Upper lobe of right lung (tissue), 1 donor: ENCODE measurements at regions not wholly inside any gene's neighbourhood (a gene's known extent, or its start where the extent isn't known, plus 50 kb on each side); places are given as distances from the start of the nearest gene placed in this dataset.
A peak's percentile ranks its signal among the peaks of the same experiment; 100 is the strongest.

Experiments
- ATAC-seq: fragments of 200-7000 bp; cut with Tn5 transposase; one replicate; pipeline ENCODE4 v1.9.1; 2020; ENCODE audit warnings: mild to moderate bottlenecking, moderate library complexity
- DNase-seq: peaks from one replicate; pipeline ENCODE4 v3.0.0-alpha.2; 2020
- H3K27ac ChIP-seq: fragments of 200-600 bp; one replicate; pipeline ENCODE4 v1.8.0; 2022
- H3K27me3 ChIP-seq: fragments of 200-600 bp; one replicate; pipeline ENCODE4 v1.8.0; 2022; ENCODE audit warnings: mild to moderate bottlenecking
- H3K36me3 ChIP-seq: fragments of 200-600 bp; one replicate; pipeline ENCODE4 v1.8.0; 2022
- H3K4me1 ChIP-seq: fragments of 200-600 bp; one replicate; pipeline ENCODE4 v1.8.0; 2022
- H3K4me3 ChIP-seq: fragments of 200-600 bp; one replicate; pipeline ENCODE4 v1.8.0; 2022; ENCODE audit warnings: mild to moderate bottlenecking
- H3K9me3 ChIP-seq: fragments of 200-600 bp; one replicate; pipeline ENCODE4 v1.8.0; 2022
- CTCF ChIP-seq: fragments of 200-600 bp; IDR thresholded peaks from one replicate; pipeline ENCODE4 v1.8.0; 2022; ENCODE audit warnings: antibody characterized with exemption
- intact Hi-C: fragments of 100-400 bp; cut with DNase I; formaldehyde crosslinking; loops from one replicate; pipeline ENCODE4 v1.11.0; 2022
- donor health status: DM: no; HTN: yes; CAD: no; lungs with severe emphysema.

GRCh38 chr11:69348414-69349235, 54.7 kb downstream of the MYEOV start:
- intact Hi-C loops: no loop called here
- Histone ChIP-seq H3K36me3 (no peaks in the 10 kb centered on the region), H3K27me3 (no peaks in the 10 kb centered on the region), H3K9me3 (no peaks in the 10 kb centered on the region), H3K27ac (no peak overlapping the region), H3K4me1 (peaks cover 5% of the 10 kb centered on the region), H3K4me3 (no peak overlapping the region)
- ATAC-seq: no peak
- peak; percentile 51 for DNase-seq
- TF ChIP-seq CTCF: no peak

- H3K27ac ChIP-seq: no peak overlapping the region
- no peak for DNase-seq
- intact Hi-C loops: no loop called here
- peaks cover 5% of the 10 kb centered on the region for H3K4me1 ChIP-seq
- no peaks in the 10 kb centered on the region for H3K36me3 ChIP-seq
- no peak for TF ChIP-seq CTCF
- no peaks in the 10 kb centered on the region for H3K9me3 ChIP-seq
- H3K27me3 ChIP-seq: no peaks in the 10 kb centered on the region
- ATAC-seq: no peak
- no peak overlapping the region for H3K4me3 ChIP-seq
These were observed 56.1 kb downstream of the MYEOV start for GRCh38 chr11:69350040-69350439.

- Histone ChIP-seq H3K9me3 (no peaks in the 10 kb centered on the region), H3K27me3 (no peaks in the 10 kb centered on the region), H3K4me3 (no peak overlapping the region), H3K27ac (no peak overlapping the region), H3K4me1 (peaks cover 5% of the 10 kb centered on the region), H3K36me3 (no peaks in the 10 kb centered on the region)
- ATAC-seq: no peak
- intact Hi-C loops: no loop called here
- no peak for TF ChIP-seq CTCF
- DNase-seq: no peak
These were observed 56.6 kb downstream of the MYEOV start for GRCh38 chr11:69350596-69350995.

GRCh38 chr11:69351460-69351859, 57.5 kb downstream of the MYEOV start:
- intact Hi-C loops: no loop called here
- no peak for DNase-seq
- no peak overlapping the region for H3K4me3 ChIP-seq
- H3K9me3 ChIP-seq: no peaks in the 10 kb centered on the region
- no peaks in the 10 kb centered on the region for H3K36me3 ChIP-seq
- no peak for ATAC-seq
- no peak overlapping the region for H3K27ac ChIP-seq
- H3K4me1 ChIP-seq: peaks cover 5% of the 10 kb centered on the region
- TF ChIP-seq CTCF: no peak
- H3K27me3 ChIP-seq: no peaks in the 10 kb centered on the region

- ATAC-seq (no peak), DNase-seq (no peak)
- intact Hi-C loops: no loop called here
- no peaks in the 10 kb centered on the region for H3K9me3 ChIP-seq
- TF ChIP-seq CTCF: no peak
- H3K4me1 ChIP-seq: peaks cover 5% of the 10 kb centered on the region
- H3K4me3 ChIP-seq: no peak overlapping the region
- H3K27ac ChIP-seq: no peak overlapping the region
- H3K27me3 ChIP-seq: no peaks in the 10 kb centered on the region
- no peaks in the 10 kb centered on the region for H3K36me3 ChIP-seq
These were observed 58.2 kb downstream of the MYEOV start for GRCh38 chr11:69352166-69352565.
